22Rv1 (cell line): ENCODE measurements at regions not wholly inside any gene's neighbourhood (a gene's known extent, or its start where the extent isn't known, plus 50 kb on each side); places are given as distances from the start of the nearest gene placed in this dataset.
"Not testable (repeated sequence)": the region's sequence is repeated elsewhere in the genome, so short reads cannot be mapped to it uniquely, and the experiment has no call there.

Experiments used
- H3K27ac ChIP-seq: fragments of 450-650 bp; 2 replicates; pipeline ENCODE4 v1.5.1; 2017
- ZFX ChIP-seq: fragments of 450-650 bp; IDR thresholded peaks from 2 replicates; pipeline ENCODE4 v1.6.1; 2017; ENCODE audit warnings: antibody characterized with exemption, borderline replicate concordance
- TF ChIP-seq, protein P1 (sequence below): fragments of 450-650 bp; IDR thresholded peaks from 2 replicates; pipeline ENCODE4 v1.5.1; 2017; ENCODE audit warnings: mild to moderate bottlenecking

DNA sequence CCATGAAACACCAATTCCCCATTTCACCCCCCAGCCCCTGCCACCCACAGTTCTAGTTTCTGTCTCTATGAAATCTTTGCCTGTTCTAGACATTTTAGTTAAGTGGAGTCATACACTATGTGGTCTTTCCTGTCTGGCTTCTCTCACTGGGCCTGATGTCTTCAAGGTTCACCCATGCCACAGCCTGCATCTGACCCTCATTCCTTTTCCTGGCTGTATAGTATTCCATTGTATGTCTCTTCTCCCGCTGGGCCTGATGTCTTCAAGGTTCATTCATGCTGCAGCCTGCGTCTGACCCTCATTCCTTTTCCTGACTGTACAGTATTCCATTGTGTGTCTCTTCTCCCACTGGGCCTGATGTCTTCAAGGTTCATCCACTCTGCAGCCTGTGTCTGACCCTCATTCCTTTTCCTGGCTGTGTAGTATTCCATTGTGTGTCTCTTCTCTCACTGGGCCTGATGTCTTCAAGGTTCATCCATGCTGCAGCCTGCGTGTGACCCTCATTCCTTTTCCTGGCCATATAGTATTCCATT lies 191.7 kb downstream of the CRLF2 start:
- H3K27ac ChIP-seq = no peak overlapping the region
- no peak for TF ChIP-seq ZFX
- TF ChIP-seq, protein P1, sequence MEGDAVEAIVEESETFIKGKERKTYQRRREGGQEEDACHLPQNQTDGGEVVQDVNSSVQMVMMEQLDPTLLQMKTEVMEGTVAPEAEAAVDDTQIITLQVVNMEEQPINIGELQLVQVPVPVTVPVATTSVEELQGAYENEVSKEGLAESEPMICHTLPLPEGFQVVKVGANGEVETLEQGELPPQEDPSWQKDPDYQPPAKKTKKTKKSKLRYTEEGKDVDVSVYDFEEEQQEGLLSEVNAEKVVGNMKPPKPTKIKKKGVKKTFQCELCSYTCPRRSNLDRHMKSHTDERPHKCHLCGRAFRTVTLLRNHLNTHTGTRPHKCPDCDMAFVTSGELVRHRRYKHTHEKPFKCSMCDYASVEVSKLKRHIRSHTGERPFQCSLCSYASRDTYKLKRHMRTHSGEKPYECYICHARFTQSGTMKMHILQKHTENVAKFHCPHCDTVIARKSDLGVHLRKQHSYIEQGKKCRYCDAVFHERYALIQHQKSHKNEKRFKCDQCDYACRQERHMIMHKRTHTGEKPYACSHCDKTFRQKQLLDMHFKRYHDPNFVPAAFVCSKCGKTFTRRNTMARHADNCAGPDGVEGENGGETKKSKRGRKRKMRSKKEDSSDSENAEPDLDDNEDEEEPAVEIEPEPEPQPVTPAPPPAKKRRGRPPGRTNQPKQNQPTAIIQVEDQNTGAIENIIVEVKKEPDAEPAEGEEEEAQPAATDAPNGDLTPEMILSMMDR = no peak

DNA sequence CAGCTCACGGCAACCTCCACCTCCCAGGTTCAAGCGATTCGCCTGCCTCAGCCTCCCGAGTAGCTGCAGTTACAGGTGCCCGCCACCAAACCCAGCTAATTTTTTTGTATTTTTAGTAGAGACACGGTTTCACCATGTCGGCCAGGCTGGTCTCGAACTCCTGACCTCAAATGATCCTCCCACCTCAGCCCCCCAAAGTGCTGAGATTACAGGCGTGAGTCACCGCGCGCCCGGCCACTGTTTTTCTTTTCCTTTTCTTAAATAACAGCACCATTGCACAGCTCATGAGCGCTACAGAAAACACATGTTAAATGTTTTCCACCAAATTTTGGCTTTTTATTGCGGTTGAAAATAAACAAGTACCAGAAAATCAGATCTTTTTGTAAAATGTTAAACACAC lies 195.5 kb downstream of the CRLF2 start:
- not testable (repeated sequence) for H3K27ac ChIP-seq

DNA sequence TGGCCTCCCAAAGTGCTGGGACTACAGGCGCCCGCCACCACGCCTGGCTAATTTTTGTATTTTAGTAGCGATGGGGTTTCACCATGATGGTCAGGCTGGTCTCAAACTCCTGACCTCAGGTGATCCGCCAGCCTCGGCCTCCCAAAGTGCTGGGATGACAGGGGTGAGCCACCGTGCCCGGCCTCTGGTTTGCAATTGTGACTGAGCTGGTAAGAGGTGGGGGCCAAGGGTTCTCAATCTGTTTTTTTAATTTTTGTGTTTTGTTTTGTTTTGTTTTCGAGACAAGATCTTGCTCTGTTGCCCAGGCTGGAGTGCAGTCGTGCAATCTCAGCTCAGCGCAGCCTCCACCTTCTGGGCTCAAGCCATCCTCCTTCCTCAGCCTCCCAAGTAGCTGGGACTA lies 196.2 kb downstream of the CRLF2 start:
- not testable (repeated sequence) for H3K27ac ChIP-seq

GRCh38 chrX:1012678-1013300 lies 199.7 kb downstream of the CRLF2 start:
- H3K27ac ChIP-seq = no peak overlapping the region
- TF ChIP-seq, protein P1 = no peak
- TF ChIP-seq ZFX = no peak

DNA sequence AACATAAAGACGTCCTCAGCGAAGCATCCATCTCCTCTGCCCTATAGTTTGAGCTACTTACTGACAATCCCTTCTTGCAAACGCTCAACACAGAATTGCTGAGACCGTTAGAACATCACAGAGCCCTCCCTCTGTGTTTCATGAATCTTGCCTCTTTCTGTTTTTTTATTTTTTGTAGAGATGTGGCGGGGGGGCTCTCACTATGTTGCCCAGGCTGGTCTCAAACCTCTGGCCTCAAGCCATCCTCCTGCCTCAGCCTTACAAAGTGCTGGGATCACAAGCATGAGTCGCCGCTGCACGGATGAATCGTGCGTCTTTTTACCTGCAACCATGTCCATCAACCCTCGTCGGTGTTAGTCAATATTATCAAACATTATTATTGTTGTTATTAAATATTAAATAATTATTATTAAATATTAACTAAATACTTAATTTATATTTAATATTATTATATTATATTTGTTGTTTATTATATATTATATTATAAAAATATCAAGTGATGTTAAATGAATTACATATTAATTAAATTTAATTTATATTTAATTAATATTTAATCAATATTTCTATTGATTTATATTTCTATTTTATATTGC lies 200.7 kb downstream of the CRLF2 start:
- TF ChIP-seq, protein P1 = no peak
- no peak for TF ChIP-seq ZFX
- H3K27ac ChIP-seq = no peak overlapping the region

- no peak for TF ChIP-seq ZFX
- TF ChIP-seq, protein P1 = no peak
Measured at GRCh38 chrX:1009771-1010170, 202.7 kb downstream of the CRLF2 start.

GRCh38 chrX:1006156-1006730 lies 206.2 kb downstream of the CRLF2 start:
- TF ChIP-seq, protein P1 = no peak
- no peak for TF ChIP-seq ZFX
- no peak overlapping the region for H3K27ac ChIP-seq

More at GRCh38 chrX:1009771-1010170, 202.7 kb downstream of the CRLF2 start:
- no peak overlapping the region for H3K27ac ChIP-seq

DNA sequence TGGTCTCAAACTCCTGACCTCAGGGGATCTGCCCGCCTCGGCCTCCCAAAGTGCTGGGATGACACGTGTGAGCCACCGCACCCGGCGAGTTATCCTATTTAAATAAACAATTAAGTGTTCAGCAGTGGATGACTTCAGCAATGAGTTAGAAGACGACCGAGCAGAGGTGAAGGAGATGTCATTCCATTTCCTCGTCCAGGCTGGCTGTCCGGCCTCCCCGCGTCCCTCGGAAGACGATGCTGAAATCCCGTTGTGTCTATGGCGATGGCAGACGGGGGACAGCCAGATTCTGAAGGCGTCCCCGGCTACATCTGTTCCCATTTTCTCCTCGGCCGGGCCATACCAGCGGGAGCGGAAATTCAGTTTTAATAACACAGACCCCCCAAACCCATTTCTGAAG lies 209.8 kb downstream of the CRLF2 start:
- no peak for TF ChIP-seq ZFX
- TF ChIP-seq, protein P1 = no peak
- no peak overlapping the region for H3K27ac ChIP-seq
